Urinary bladder (tissue), 3 donors: ENCODE measurements at regions not wholly inside any gene's neighbourhood (a gene's known extent, or its start where the extent isn't known, plus 50 kb on each side); places are given as distances from the start of the nearest gene placed in this dataset.
"Not testable (repeated sequence)": the region's sequence is repeated elsewhere in the genome, so short reads cannot be mapped to it uniquely, and the experiment has no call there.

Experiments used
- DNase-seq: peaks from one replicate; pipeline ENCODE4 v3.0.0-alpha.2; 2015; ENCODE audit errors: extremely low spot score
- H3K27ac ChIP-seq: one replicate; pipeline ENCODE4 v1.5.1; 2013; ENCODE audit warnings: low read depth, mild to moderate bottlenecking, moderate library complexity
- H3K36me3 ChIP-seq: one replicate; pipeline ENCODE4 v1.6.1; 2013; ENCODE audit warnings: mild to moderate bottlenecking, moderate library complexity; ENCODE audit not compliant: insufficient read depth
- H3K4me1 ChIP-seq: one replicate; pipeline ENCODE4 v1.6.1; 2013; ENCODE audit warnings: mild to moderate bottlenecking, moderate library complexity; ENCODE audit not compliant: insufficient read depth
- H3K4me3 ChIP-seq: one replicate; pipeline ENCODE4 v1.5.1; 2013; ENCODE audit warnings: low read depth, low read length
- WGBS: extraction: QIAGEN DNeasy Blood & Tissue Kit; methylation state at CpG from one replicate; pipeline ENCODE4 v1.1.7; 2013; 5-methylcytosine and 5-hydroxymethylcytosine counted together
- donor health status: healthy with polysubstance abuse.
- donor health status: healthy.

- peak; percentile 62 for DNase-seq
- no peak overlapping the region for H3K4me3 ChIP-seq
- 22% methylated on average over 8 of the region's 8 CpGs for WGBS
Measured at GRCh38 chr21:31443736-31444521, 99.9 kb upstream of the TIAM1 start.

DNA sequence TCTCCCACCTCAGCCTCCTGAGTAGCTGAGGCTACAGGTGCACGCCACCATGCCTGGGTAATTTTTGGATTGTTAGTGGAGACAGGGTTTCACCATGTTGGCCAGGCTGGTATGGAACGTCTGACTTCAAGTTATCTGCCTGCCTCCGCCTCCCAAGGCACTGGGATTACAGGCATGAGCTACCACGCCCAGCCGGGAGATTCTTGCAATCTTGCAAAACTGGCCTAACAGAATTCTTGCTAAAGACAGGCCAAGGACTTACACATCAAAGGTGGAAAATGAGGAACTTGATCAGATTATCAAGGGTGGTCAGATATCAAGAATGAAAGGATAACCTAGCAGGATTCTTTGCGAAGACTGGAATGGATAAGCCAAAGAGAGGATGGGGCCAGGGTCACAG, 98.3 kb upstream of the TIAM1 start:
- H3K4me3 ChIP-seq = no peak overlapping the region
- no peaks in the 10 kb centered on the region for H3K4me1 ChIP-seq

More at GRCh38 chr21:31443736-31444521, 99.9 kb upstream of the TIAM1 start:
- Histone ChIP-seq H3K36me3 (no peaks in the 10 kb centered on the region), H3K4me1 (no peaks in the 10 kb centered on the region), H3K27ac (no peak overlapping the region)

DNA sequence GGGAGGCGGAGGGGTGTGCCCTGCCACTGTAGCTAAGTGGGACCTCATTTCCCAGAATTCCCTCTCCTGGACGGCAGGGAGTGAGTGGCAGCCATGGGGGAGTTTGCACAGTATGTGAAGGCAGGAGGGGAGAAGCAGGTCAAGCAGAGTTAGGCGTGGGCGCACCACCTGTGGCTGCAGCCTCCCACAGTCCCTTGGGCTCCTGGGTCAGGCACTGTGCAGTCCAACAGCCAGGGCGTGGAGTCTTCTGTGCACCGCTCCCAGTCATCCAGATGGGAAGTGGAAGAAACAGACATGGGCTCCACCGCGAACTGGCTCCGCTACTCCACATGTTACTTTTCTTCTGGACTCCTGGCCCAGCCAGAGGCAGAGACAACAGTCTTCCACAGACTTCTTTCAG, 85.4 kb upstream of the TIAM1 start:
- Histone ChIP-seq H3K4me1 (no peaks in the 10 kb centered on the region), H3K4me3 (no peak overlapping the region), H3K36me3 (peaks cover 3% of the 10 kb centered on the region), H3K27ac (no peak overlapping the region)
- WGBS = 88% methylated on average over 9 of the region's 9 CpGs
- DNase-seq = no peak

More for the DNA sequence above, 98.3 kb upstream of the TIAM1 start:
- 74% methylated on average over 6 of the region's 6 CpGs for WGBS
- DNase-seq = no peak
- Histone ChIP-seq H3K27ac (no peak overlapping the region), H3K36me3 (no peaks in the 10 kb centered on the region)

GRCh38 chr21:31426235-31426797, 82.3 kb upstream of the TIAM1 start:
- 79% methylated on average over 5 of the region's 5 CpGs for WGBS
- Histone ChIP-seq H3K4me3 (no peak overlapping the region), H3K36me3 (peaks cover 3% of the 10 kb centered on the region), H3K27ac (no peak overlapping the region), H3K4me1 (no peaks in the 10 kb centered on the region)
- DNase-seq = no peak

DNA sequence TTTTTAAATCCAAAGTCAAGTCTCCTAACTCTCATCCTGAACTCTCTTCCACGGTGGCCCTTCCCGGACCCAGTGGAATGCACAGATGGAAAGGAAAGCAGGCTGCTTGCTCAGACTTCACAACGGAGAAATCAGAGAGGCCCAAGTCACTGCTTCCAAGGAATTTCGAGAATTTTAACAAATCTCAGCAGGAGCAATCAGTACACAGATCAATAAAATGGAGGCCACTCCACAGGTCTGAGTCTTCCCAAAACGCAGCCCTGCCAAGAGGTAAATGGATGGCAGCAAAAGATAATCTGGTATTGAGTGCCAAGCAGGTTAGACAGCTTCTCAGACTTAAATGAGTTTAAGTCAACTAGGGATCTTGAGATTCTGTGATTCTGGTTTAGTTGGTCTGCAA, 81.1 kb upstream of the TIAM1 start:
- WGBS = 45% methylated on average over 5 of the region's 5 CpGs
- no peak for DNase-seq
- Histone ChIP-seq H3K4me3 (no peak overlapping the region), H3K4me1 (no peaks in the 10 kb centered on the region), H3K27ac (no peak overlapping the region), H3K36me3 (peaks cover 3% of the 10 kb centered on the region)

GRCh38 chr21:31424058-31424457, 80.0 kb upstream of the TIAM1 start:
- Histone ChIP-seq H3K36me3 (no peaks in the 10 kb centered on the region), H3K4me3 (no peak overlapping the region), H3K4me1 (no peaks in the 10 kb centered on the region), H3K27ac (no peak overlapping the region)
- no peak for DNase-seq
- WGBS = 55% methylated on average over 6 of the region's 6 CpGs

GRCh38 chr21:31420988-31421387, 76.9 kb upstream of the TIAM1 start:
- H3K4me3 ChIP-seq = no peak overlapping the region
- H3K4me1 ChIP-seq = no peaks in the 10 kb centered on the region
- H3K36me3 ChIP-seq = no peaks in the 10 kb centered on the region
- WGBS = 89% methylated on average over 8 of the region's 8 CpGs
- DNase-seq = no peak
- H3K27ac ChIP-seq = no peak overlapping the region

DNA sequence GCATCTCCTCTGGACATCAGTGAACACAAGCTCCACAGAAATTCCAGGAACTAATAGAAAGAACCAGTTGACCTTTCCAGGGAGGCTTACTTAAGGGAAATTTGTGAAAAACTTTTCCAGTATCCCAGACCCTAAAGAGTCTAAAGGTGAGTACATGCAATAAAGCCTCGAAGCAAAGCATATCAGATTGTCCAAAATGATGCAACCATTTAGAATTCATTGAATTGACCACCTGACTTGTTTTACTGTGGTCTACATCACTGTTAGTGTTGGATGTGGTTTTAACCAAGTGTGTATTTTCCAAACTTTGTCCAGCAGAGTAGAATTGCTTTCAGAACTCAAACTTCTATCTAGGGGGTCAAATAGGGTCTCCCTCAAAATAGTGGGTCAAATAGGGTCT, 76.3 kb upstream of the TIAM1 start:
- WGBS = 79% methylated on average over 1 of the region's 1 CpG
- H3K4me3 ChIP-seq = no peak overlapping the region
- no peak overlapping the region for H3K27ac ChIP-seq
- no peaks in the 10 kb centered on the region for H3K36me3 ChIP-seq
- no peak for DNase-seq
- no peaks in the 10 kb centered on the region for H3K4me1 ChIP-seq

GRCh38 chr21:31418377-31419001, 74.4 kb upstream of the TIAM1 start:
- no peaks in the 10 kb centered on the region for H3K36me3 ChIP-seq
- no peaks in the 10 kb centered on the region for H3K4me1 ChIP-seq
- WGBS = 88% methylated on average over 9 of the region's 9 CpGs
- no peak for DNase-seq
- H3K27ac ChIP-seq = no peak overlapping the region
- no peak overlapping the region for H3K4me3 ChIP-seq

GRCh38 chr21:31417214-31417613, 73.2 kb upstream of the TIAM1 start:
- H3K36me3 ChIP-seq, H3K4me3 ChIP-seq, H3K27ac ChIP-seq, H3K4me1 ChIP-seq, DNase-seq: not testable (repeated sequence)
- 92% methylated on average over 3 of the region's 3 CpGs for WGBS

DNA sequence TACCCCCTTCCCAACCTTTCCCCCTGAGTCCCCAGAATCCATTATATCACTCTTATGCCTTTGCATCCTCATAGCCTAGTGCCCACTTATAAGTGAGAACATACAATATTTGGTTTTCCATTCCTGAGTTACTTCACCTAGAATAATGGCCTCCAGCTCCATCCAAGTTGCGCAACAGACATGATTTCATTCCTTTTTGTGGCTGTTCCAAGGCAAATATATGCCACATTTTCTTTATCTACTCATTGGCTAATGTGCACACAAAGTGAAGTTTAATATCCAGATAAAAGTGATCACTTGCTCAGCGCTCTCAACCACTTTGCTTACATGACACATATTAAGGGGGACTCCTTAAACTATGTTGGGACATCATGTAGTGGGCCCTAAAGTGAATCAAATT, 72.4 kb upstream of the TIAM1 start:
- 99% methylated on average over 2 of the region's 2 CpGs for WGBS
- H3K27ac ChIP-seq = no peak overlapping the region
- no peaks in the 10 kb centered on the region for H3K4me1 ChIP-seq
- H3K36me3 ChIP-seq = no peaks in the 10 kb centered on the region
- no peak for DNase-seq
- H3K4me3 ChIP-seq = no peak overlapping the region

GRCh38 chr21:31414263-31415000, 70.4 kb upstream of the TIAM1 start:
- H3K4me1 ChIP-seq = no peaks in the 10 kb centered on the region
- no peak overlapping the region for H3K27ac ChIP-seq
- no peaks in the 10 kb centered on the region for H3K36me3 ChIP-seq
- WGBS = 80% methylated on average over 12 of the region's 12 CpGs
- H3K4me3 ChIP-seq = no peak overlapping the region
- DNase-seq = no peak

GRCh38 chr21:31413698-31414097, 69.6 kb upstream of the TIAM1 start:
- Histone ChIP-seq H3K4me1 (no peaks in the 10 kb centered on the region), H3K4me3 (no peak overlapping the region), H3K27ac (no peak overlapping the region), H3K36me3 (no peaks in the 10 kb centered on the region)
- no peak for DNase-seq
- 77% methylated on average over 9 of the region's 9 CpGs for WGBS
